GM23338 (cell line): ENCODE measurements at regions not wholly inside any gene's neighbourhood (a gene's known extent, or its start where the extent isn't known, plus 50 kb on each side); places are given as distances from the start of the nearest gene placed in this dataset.

Experiments
- ATAC-seq: fragments of 200-7000 bp; cut with Tn5 transposase; 3 replicates; pipeline ENCODE4 v1.9.1; 2020
- DNase-seq: peaks from one replicate; pipeline ENCODE4 v3.0.0-alpha.2; 2015; ENCODE audit warnings: low spot score
- H2AFZ ChIP-seq: fragments of 200-600 bp; sonication (generic); 2 replicates; pipeline ENCODE4 v1.8.0; 2016; ENCODE audit warnings: antibody characterized with exemption, mild to moderate bottlenecking, moderate library complexity
- H3F3A ChIP-seq: fragments of 200-600 bp; sonication (generic); replicated peaks from 2 replicates; pipeline ENCODE4 v1.8.0; 2017; ENCODE audit warnings: antibody characterized with exemption, mixed run types, low read depth
- H3K27ac ChIP-seq: fragments of 200-600 bp; sonication (generic); 2 replicates; pipeline ENCODE4 v1.6.1; 2016; ENCODE audit warnings: low read depth
- H3K27me3 ChIP-seq: fragments of 200-600 bp; sonication (generic); 2 replicates; pipeline ENCODE4 v1.8.0; 2016; ENCODE audit warnings: mild to moderate bottlenecking, mixed run types, moderate library complexity; ENCODE audit not compliant: insufficient read depth
- H3K36me3 ChIP-seq: fragments of 200-600 bp; sonication (generic); 2 replicates; pipeline ENCODE4 v1.8.0; 2016; ENCODE audit warnings: mild to moderate bottlenecking; ENCODE audit not compliant: insufficient read depth
- H3K4me1 ChIP-seq: fragments of 200-600 bp; sonication (generic); 2 replicates; pipeline ENCODE4 v1.8.0; 2016; ENCODE audit warnings: mild to moderate bottlenecking, moderate library complexity; ENCODE audit not compliant: insufficient read depth
- H3K4me2 ChIP-seq: fragments of 200-600 bp; sonication (generic); 2 replicates; pipeline ENCODE4 v1.7.1; 2017; ENCODE audit warnings: mixed run types
- H3K4me3 ChIP-seq: fragments of 200-600 bp; sonication (generic); 2 replicates; pipeline ENCODE4 v1.6.1; 2016; ENCODE audit warnings: mixed run types
- H3K79me2 ChIP-seq: fragments of 200-600 bp; sonication (generic); replicated peaks from 2 replicates; pipeline ENCODE4 v1.8.0; 2017; ENCODE audit warnings: mild to moderate bottlenecking; ENCODE audit not compliant: insufficient read depth
- H3K9me2 ChIP-seq: fragments of 200-600 bp; sonication (generic); 2 replicates; pipeline ENCODE4 v1.8.0; 2017; ENCODE audit not compliant: insufficient read depth
- H4K20me1 ChIP-seq: fragments of 200-600 bp; sonication (generic); replicated peaks from 2 replicates; pipeline ENCODE4 v1.8.0; 2017; ENCODE audit warnings: mild to moderate bottlenecking; ENCODE audit not compliant: insufficient read depth
- H3K27ac Mint-ChIP-seq: 2 replicates; pipeline ENCODE4 v1.8.0; 2020; ENCODE audit warnings: inconsistent platforms, mild to moderate bottlenecking, moderate library complexity, mixed read lengths
- H3K27me3 Mint-ChIP-seq: 3 replicates; pipeline ENCODE4 v1.8.0; 2022; ENCODE audit warnings: low read depth, mild to moderate bottlenecking, moderate library complexity, mixed read lengths, inconsistent platforms; ENCODE audit not compliant: insufficient read depth, poor library complexity
- H3K36me3 Mint-ChIP-seq: 3 replicates; pipeline ENCODE4 v1.8.0; 2021; ENCODE audit warnings: low read depth, mild to moderate bottlenecking, inconsistent platforms, moderate library complexity, mixed read lengths
- H3K4me1 Mint-ChIP-seq: 3 replicates; pipeline ENCODE4 v1.8.0; 2020; ENCODE audit warnings: mild to moderate bottlenecking, inconsistent platforms, mixed read lengths
- H3K4me3 Mint-ChIP-seq: 3 replicates; pipeline ENCODE4 v1.8.0; 2021; ENCODE audit warnings: moderate library complexity, mild to moderate bottlenecking, inconsistent platforms, mixed read lengths
- H3K9me3 Mint-ChIP-seq: 3 replicates; pipeline ENCODE4 v1.8.0; 2020; ENCODE audit warnings: moderate library complexity, mild to moderate bottlenecking, inconsistent platforms, mixed read lengths
- CREB1 ChIP-seq: fragments of 250-450 bp; sonication (Bioruptor Pico); IDR thresholded peaks from 2 replicates; pipeline ENCODE4 v1.5.0; 2020; ENCODE audit warnings: low read depth, mild to moderate bottlenecking, moderate library complexity
- EZH2 ChIP-seq: fragments of 200-600 bp; sonication (generic); IDR thresholded peaks from one replicate; pipeline ENCODE4 v1.8.0; 2017; ENCODE audit warnings: antibody characterized with exemption, mild to moderate bottlenecking, low read depth; ENCODE audit not compliant: unreplicated experiment
- EZH2phosphoT487 ChIP-seq: fragments of 200-600 bp; sonication (generic); IDR thresholded peaks from one replicate; pipeline ENCODE4 v1.8.1; 2018; ENCODE audit warnings: antibody characterized with exemption; ENCODE audit not compliant: unreplicated experiment
- JUNB ChIP-seq: IDR thresholded peaks from one replicate; pipeline ENCODE4 v1.6.1; 2016; ENCODE audit warnings: antibody characterized with exemption; ENCODE audit not compliant: unreplicated experiment
- NANOG ChIP-seq: IDR thresholded peaks from 2 replicates; pipeline ENCODE4 v1.6.1; 2016; ENCODE audit warnings: antibody characterized with exemption, borderline replicate concordance
- POLR2AphosphoS5 ChIP-seq: IDR thresholded peaks from 2 replicates; pipeline ENCODE4 v1.6.1; 2016; ENCODE audit warnings: antibody characterized with exemption, low read depth
- STAT1 ChIP-seq: IDR thresholded peaks from one replicate; pipeline ENCODE4 v1.6.1; 2016; ENCODE audit warnings: antibody characterized with exemption; ENCODE audit not compliant: unreplicated experiment
- ZNF114 ChIP-seq: fragments of 250-450 bp; sonication (Bioruptor Pico); IDR thresholded peaks from 2 replicates; pipeline ENCODE4 v1.5.0; 2020; ENCODE audit warnings: mild to moderate bottlenecking, moderate library complexity
- ZNF331 ChIP-seq: fragments of 250-450 bp; sonication (Bioruptor Pico); IDR thresholded peaks from 2 replicates; pipeline ENCODE4 v1.5.0; 2020; ENCODE audit warnings: low read depth, mild to moderate bottlenecking, moderate library complexity
- TF ChIP-seq, protein P1 (sequence below): fragments of 250-450 bp; sonication (Bioruptor Pico); IDR thresholded peaks from 2 replicates; pipeline ENCODE4 v1.5.0; 2020; ENCODE audit warnings: mild to moderate bottlenecking, moderate library complexity
- TF ChIP-seq, protein P2 (sequence below): IDR thresholded peaks from 2 replicates; pipeline ENCODE4 v1.6.1; 2016; ENCODE audit warnings: antibody characterized with exemption
- TF ChIP-seq, protein P3 (sequence below): IDR thresholded peaks from one replicate; pipeline ENCODE4 v1.6.1; 2018; ENCODE audit warnings: antibody characterized with exemption; ENCODE audit not compliant: unreplicated experiment
- TF ChIP-seq, protein P4 (sequence below), 2 experiments: fragments of 200-600 bp in 1 of 2; sonication (generic) in 1 of 2; conservative IDR thresholded peaks; 2 replicates each; pipeline versions ENCODE4 v1.5.1 to v1.6.1; 2016 to 2017; ENCODE audit warnings: antibody characterized with exemption in 2 of 2, low read depth in 2 of 2, mild to moderate bottlenecking in 2 of 2, moderate library complexity in 1 of 2

DNA sequence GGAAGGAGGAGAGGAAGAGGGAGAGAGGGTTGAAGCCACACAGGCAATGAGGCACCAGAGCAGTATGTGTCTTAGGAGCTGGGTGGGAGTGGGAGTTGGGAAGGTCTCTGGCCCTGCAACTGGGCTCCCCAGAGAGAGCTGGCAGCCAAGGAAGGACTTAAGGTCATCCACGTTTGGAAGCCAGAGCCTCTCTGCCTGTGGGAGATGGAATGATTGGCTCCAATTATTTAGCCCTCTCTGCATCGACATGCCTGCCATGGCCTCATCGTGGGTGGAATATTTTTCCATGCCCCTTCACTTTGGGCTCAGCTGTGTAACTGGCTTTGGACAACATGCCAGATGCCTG is 478.5 kb downstream of the RPS24 start:
- TF ChIP-seq, protein P1, sequence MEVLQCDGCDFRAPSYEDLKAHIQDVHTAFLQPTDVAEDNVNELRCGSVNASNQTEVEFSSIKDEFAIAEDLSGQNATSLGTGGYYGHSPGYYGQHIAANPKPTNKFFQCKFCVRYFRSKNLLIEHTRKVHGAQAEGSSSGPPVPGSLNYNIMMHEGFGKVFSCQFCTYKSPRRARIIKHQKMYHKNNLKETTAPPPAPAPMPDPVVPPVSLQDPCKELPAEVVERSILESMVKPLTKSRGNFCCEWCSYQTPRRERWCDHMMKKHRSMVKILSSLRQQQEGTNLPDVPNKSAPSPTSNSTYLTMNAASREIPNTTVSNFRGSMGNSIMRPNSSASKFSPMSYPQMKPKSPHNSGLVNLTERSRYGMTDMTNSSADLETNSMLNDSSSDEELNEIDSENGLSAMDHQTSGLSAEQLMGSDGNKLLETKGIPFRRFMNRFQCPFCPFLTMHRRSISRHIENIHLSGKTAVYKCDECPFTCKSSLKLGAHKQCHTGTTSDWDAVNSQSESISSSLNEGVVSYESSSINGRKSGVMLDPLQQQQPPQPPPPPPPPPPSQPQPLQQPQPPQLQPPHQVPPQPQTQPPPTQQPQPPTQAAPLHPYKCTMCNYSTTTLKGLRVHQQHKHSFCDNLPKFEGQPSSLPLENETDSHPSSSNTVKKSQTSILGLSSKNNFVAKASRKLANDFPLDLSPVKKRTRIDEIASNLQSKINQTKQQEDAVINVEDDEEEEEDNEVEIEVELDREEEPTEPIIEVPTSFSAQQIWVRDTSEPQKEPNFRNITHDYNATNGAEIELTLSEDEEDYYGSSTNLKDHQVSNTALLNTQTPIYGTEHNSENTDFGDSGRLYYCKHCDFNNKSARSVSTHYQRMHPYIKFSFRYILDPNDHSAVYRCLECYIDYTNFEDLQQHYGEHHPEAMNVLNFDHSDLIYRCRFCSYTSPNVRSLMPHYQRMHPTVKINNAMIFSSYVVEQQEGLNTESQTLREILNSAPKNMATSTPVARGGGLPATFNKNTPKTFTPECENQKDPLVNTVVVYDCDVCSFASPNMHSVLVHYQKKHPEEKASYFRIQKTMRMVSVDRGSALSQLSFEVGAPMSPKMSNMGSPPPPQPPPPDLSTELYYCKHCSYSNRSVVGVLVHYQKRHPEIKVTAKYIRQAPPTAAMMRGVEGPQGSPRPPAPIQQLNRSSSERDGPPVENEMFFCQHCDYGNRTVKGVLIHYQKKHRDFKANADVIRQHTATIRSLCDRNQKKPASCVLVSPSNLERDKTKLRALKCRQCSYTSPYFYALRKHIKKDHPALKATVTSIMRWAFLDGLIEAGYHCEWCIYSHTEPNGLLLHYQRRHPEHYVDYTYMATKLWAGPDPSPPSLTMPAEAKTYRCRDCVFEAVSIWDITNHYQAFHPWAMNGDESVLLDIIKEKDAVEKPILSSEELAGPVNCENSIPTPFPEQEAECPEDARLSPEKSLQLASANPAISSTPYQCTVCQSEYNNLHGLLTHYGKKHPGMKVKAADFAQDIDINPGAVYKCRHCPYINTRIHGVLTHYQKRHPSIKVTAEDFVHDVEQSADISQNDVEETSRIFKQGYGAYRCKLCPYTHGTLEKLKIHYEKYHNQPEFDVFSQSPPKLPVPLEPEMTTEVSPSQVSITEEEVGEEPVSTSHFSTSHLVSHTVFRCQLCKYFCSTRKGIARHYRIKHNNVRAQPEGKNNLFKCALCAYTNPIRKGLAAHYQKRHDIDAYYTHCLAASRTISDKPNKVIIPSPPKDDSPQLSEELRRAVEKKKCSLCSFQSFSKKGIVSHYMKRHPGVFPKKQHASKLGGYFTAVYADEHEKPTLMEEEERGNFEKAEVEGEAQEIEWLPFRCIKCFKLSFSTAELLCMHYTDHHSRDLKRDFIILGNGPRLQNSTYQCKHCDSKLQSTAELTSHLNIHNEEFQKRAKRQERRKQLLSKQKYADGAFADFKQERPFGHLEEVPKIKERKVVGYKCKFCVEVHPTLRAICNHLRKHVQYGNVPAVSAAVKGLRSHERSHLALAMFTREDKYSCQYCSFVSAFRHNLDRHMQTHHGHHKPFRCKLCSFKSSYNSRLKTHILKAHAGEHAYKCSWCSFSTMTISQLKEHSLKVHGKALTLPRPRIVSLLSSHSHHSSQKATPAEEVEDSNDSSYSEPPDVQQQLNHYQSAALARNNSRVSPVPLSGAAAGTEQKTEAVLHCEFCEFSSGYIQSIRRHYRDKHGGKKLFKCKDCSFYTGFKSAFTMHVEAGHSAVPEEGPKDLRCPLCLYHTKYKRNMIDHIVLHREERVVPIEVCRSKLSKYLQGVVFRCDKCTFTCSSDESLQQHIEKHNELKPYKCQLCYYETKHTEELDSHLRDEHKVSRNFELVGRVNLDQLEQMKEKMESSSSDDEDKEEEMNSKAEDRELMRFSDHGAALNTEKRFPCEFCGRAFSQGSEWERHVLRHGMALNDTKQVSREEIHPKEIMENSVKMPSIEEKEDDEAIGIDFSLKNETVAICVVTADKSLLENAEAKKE (CRISPR knock-in tag), result no peak
- TF ChIP-seq ZNF114 (no peak), ZNF331 (no peak), JUNB (no peak), POLR2AphosphoS5 (no peak), STAT1 (no peak), EZH2phosphoT487 (no peak), EZH2 (no peak), NANOG (no peak), CREB1 (CRISPR knock-in tag) (no peak)
- TF ChIP-seq, protein P2, sequence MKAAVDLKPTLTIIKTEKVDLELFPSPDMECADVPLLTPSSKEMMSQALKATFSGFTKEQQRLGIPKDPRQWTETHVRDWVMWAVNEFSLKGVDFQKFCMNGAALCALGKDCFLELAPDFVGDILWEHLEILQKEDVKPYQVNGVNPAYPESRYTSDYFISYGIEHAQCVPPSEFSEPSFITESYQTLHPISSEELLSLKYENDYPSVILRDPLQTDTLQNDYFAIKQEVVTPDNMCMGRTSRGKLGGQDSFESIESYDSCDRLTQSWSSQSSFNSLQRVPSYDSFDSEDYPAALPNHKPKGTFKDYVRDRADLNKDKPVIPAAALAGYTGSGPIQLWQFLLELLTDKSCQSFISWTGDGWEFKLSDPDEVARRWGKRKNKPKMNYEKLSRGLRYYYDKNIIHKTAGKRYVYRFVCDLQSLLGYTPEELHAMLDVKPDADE, result no peak
- TF ChIP-seq, protein P3, sequence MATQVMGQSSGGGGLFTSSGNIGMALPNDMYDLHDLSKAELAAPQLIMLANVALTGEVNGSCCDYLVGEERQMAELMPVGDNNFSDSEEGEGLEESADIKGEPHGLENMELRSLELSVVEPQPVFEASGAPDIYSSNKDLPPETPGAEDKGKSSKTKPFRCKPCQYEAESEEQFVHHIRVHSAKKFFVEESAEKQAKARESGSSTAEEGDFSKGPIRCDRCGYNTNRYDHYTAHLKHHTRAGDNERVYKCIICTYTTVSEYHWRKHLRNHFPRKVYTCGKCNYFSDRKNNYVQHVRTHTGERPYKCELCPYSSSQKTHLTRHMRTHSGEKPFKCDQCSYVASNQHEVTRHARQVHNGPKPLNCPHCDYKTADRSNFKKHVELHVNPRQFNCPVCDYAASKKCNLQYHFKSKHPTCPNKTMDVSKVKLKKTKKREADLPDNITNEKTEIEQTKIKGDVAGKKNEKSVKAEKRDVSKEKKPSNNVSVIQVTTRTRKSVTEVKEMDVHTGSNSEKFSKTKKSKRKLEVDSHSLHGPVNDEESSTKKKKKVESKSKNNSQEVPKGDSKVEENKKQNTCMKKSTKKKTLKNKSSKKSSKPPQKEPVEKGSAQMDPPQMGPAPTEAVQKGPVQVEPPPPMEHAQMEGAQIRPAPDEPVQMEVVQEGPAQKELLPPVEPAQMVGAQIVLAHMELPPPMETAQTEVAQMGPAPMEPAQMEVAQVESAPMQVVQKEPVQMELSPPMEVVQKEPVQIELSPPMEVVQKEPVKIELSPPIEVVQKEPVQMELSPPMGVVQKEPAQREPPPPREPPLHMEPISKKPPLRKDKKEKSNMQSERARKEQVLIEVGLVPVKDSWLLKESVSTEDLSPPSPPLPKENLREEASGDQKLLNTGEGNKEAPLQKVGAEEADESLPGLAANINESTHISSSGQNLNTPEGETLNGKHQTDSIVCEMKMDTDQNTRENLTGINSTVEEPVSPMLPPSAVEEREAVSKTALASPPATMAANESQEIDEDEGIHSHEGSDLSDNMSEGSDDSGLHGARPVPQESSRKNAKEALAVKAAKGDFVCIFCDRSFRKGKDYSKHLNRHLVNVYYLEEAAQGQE, result no peak
- TF ChIP-seq, protein P4, sequence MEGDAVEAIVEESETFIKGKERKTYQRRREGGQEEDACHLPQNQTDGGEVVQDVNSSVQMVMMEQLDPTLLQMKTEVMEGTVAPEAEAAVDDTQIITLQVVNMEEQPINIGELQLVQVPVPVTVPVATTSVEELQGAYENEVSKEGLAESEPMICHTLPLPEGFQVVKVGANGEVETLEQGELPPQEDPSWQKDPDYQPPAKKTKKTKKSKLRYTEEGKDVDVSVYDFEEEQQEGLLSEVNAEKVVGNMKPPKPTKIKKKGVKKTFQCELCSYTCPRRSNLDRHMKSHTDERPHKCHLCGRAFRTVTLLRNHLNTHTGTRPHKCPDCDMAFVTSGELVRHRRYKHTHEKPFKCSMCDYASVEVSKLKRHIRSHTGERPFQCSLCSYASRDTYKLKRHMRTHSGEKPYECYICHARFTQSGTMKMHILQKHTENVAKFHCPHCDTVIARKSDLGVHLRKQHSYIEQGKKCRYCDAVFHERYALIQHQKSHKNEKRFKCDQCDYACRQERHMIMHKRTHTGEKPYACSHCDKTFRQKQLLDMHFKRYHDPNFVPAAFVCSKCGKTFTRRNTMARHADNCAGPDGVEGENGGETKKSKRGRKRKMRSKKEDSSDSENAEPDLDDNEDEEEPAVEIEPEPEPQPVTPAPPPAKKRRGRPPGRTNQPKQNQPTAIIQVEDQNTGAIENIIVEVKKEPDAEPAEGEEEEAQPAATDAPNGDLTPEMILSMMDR (conservative IDR thresholded peaks at IDR 0.05; ENCODE audit: low read depth in 2 of 2), result no peak
- Histone ChIP-seq H3K4me3 (no peak overlapping the region), H3K4me1 (no peaks in the 10 kb centered on the region), H3K79me2 (no peaks in the 10 kb centered on the region), H3F3A (no peaks in the 10 kb centered on the region), H3K27ac (no peak overlapping the region), H3K4me2 (no peak overlapping the region), H3K27me3 (no peaks in the 10 kb centered on the region), H4K20me1 (no peaks in the 10 kb centered on the region), H3K9me2 (no peaks in the 10 kb centered on the region), H2AFZ (no peak overlapping the region), H3K36me3 (no peaks in the 10 kb centered on the region)
- H3K27me3 Mint-ChIP-seq, result peaks cover 5% of the 10 kb centered on the region
- DNase-seq, result no peak
- H3K4me3 Mint-ChIP-seq, result no peak overlapping the region
- no peak overlapping the region for H3K27ac Mint-ChIP-seq
- H3K4me1 Mint-ChIP-seq, result no peaks in the 10 kb centered on the region
- no peaks in the 10 kb centered on the region for H3K36me3 Mint-ChIP-seq
- ATAC-seq, result no peak
- no peaks in the 10 kb centered on the region for H3K9me3 Mint-ChIP-seq
